Small intestine (tissue), 7 donors: ENCODE measurements at regions not wholly inside any gene's neighbourhood (a gene's known extent, or its start where the extent isn't known, plus 50 kb on each side); places are given as distances from the start of the nearest gene placed in this dataset.
"Not testable (repeated sequence)": the region's sequence is repeated elsewhere in the genome, so short reads cannot be mapped to it uniquely, and the experiment has no call there.

Experiments
- DNase-seq, 2 donors: peaks; one replicate each; pipeline versions ENCODE4 v3.0.0 to v3.0.0-alpha.2; 2013
- FAIRE-seq: peaks from 2 replicates; lab custom pipeline; 2012; peaks lifted over from hg19 to GRCh38; lab: Jason Lieb, UNC
- H3K27ac ChIP-seq, 3 donors: one replicate each; pipeline ENCODE4 v1.5.1; 2013; ENCODE audit warnings: low read length in 2 of 3, mild to moderate bottlenecking in 2 of 3, control low read depth in 1 of 3, inconsistent platforms in 1 of 3, low read depth in 1 of 3, moderate library complexity in 1 of 3
- H3K27me3 ChIP-seq, 3 donors: one replicate each; pipeline ENCODE4 v1.6.1; 2013; ENCODE audit warnings: low read length in 3 of 3, inconsistent platforms in 1 of 3; ENCODE audit not compliant: control insufficient read depth in 3 of 3, insufficient read depth in 3 of 3
- H3K36me3 ChIP-seq, 3 donors: one replicate each; pipeline ENCODE4 v1.6.1; 2013; ENCODE audit warnings: low read length in 3 of 3, inconsistent platforms in 1 of 3, low read depth in 1 of 3, mild to moderate bottlenecking in 1 of 3, moderate library complexity in 1 of 3; ENCODE audit not compliant: control insufficient read depth in 3 of 3, insufficient read depth in 2 of 3
- H3K4me1 ChIP-seq, 3 donors: one replicate each; pipeline ENCODE4 v1.6.1; 2013; ENCODE audit warnings: low read length in 2 of 3, inconsistent platforms in 1 of 3, low read depth in 1 of 3, mild to moderate bottlenecking in 1 of 3, moderate library complexity in 1 of 3; ENCODE audit not compliant: control insufficient read depth in 3 of 3, insufficient read depth in 2 of 3
- H3K4me3 ChIP-seq, 3 donors: one replicate each; pipeline ENCODE4 v1.5.1; 2013; ENCODE audit warnings: low read length in 3 of 3, control low read depth in 1 of 3, inconsistent platforms in 1 of 3, low read depth in 1 of 3, mild to moderate bottlenecking in 1 of 3, moderate library complexity in 1 of 3
- H3K9me3 ChIP-seq, 2 donors: one replicate each; pipeline ENCODE4 v1.6.1; 2013; ENCODE audit warnings: low read depth in 1 of 2, low read length in 1 of 2; ENCODE audit not compliant: control insufficient read depth in 2 of 2, insufficient read depth in 1 of 2
- WGBS, 3 donors: extraction: QIAGEN DNeasy Blood & Tissue Kit; methylation state at CpG; one replicate each; pipeline ENCODE4 v1.1.7; 2013; 5-methylcytosine and 5-hydroxymethylcytosine counted together
- donor health status: healthy with polysubstance abuse.
- donor health status: control.
- donor health status: control.
- donor health status: Bipolar disorder and iron deficiency.
- donor health status: healthy.

DNA sequence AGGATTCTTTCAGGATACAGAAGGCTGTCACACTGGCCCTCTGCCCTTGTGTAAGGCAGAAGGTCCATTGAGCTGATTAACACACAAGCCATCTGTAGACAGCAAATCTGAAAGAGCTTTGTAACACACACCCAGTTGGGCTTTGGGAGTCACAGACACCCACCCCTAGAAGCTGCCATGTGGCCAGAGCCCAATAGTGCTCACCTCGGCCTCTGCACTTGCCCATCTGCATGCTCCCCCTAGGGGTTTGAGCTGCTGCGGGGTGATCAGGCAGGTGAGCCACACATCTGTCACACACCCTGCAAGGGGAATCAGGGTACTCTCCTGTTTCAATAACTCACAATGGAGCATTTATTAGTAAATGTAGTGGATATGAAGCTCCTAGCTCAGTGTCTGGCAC lies 138.3 kb downstream of the CHD9NB start:
- Histone ChIP-seq H3K27ac (no peak overlapping the region), H3K9me3 (no peaks in the 10 kb centered on the region), H3K4me1 (no peaks in the 10 kb centered on the region), H3K36me3 (no peaks in the 10 kb centered on the region), H3K4me3 (no peak overlapping the region), H3K27me3 (no peaks in the 10 kb centered on the region)
- 63 to 80% (median 73%) methylated on average over 2 of the region's 2 CpGs for WGBS, 3 donors
- no peak for FAIRE-seq
- DNase-seq = no peak

DNA sequence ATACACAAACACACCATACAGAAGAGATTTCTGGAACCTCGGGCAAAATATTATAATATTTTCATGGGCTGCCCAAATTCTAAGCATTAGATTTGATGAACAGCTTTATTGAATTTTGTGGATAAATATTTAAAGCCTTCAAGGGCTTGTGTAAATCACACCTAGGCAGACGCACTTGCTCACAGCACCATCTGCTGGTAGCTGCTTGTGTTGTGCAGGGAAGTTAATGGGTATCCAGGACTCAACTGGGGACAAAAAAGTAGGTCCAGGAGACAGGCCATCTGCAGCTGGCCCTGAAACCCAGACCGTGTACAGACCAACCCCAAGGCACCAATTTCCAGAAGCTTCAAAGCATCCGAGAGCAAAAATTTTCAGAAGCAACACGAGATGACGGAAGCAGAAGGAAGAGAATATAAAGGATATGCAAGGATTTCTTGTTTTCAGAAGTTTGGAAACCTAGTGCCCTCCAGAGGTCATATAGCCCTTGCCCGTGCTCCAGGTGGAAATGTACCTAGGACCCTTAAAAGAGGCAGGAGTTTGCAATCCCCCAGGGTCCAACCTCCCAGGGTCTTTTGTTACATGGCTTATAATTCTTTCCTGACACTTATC lies 140.0 kb downstream of the CHD9NB start:
- Histone ChIP-seq H3K9me3 (no peaks in the 10 kb centered on the region), H3K4me3 (no peak overlapping the region), H3K36me3 (no peaks in the 10 kb centered on the region), H3K27ac (no peak overlapping the region), H3K27me3 (no peaks in the 10 kb centered on the region), H3K4me1 (no peaks in the 10 kb centered on the region)
- peak; percentile 70 to 77 for DNase-seq
- FAIRE-seq = no peak
- 12 to 18% (median 14%) methylated on average over 7 of the region's 7 CpGs for WGBS, 3 donors

DNA sequence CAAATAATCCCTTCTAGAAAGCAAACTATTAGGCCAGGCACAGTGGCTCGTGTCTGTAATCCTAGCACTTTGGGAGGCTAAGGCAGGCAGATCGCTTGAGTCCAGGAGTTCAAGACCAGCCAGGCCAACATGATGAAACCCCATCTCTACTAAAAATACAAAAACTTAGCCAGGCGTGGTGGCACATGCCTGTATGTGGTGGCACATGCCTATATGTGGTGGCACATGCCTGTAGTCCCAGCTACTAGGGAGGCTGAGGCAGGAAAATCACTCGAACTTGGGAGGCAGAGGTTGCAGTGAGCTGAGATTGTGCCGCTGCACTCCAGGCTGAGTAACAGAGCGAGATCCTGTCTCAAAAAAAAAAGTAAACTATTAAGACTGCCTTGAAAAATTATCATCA lies 144.6 kb downstream of the CHD9NB start:
- not testable (repeated sequence) for FAIRE-seq, H3K27ac ChIP-seq, DNase-seq, H3K4me3 ChIP-seq, H3K36me3 ChIP-seq, H3K9me3 ChIP-seq, H3K4me1 ChIP-seq, H3K27me3 ChIP-seq
- 84 to 89% (median 86%) methylated on average over 6 of the region's 6 CpGs for WGBS, 3 donors

DNA sequence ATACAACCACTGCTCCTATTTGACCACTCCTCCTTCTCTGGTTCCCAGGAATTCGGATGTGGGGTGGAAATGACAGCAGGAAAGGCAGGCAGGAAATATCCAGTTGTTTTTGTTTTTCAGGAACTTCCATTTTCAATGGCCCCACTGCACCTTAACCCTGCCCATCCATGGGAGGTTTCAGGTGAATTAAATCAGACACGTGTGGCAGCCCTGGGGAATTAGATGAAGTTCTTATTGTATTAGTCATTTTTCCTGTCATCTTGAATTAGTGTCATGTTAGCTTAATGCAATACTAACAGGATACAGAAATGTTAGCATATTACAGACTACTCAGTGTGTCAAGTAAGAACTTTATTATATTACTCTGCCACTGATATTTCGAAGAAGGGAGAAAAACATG lies 146.4 kb downstream of the CHD9NB start:
- Histone ChIP-seq H3K4me3 (no peak overlapping the region), H3K27ac (no peak overlapping the region), H3K27me3 (no peaks in the 10 kb centered on the region), H3K4me1 (no peaks in the 10 kb centered on the region), H3K9me3 (no peaks in the 10 kb centered on the region), H3K36me3 (no peaks in the 10 kb centered on the region)
- 58 to 73% (median 61%) methylated on average over 3 of the region's 3 CpGs for WGBS, 3 donors
- no peak for FAIRE-seq
- DNase-seq = no peak

DNA sequence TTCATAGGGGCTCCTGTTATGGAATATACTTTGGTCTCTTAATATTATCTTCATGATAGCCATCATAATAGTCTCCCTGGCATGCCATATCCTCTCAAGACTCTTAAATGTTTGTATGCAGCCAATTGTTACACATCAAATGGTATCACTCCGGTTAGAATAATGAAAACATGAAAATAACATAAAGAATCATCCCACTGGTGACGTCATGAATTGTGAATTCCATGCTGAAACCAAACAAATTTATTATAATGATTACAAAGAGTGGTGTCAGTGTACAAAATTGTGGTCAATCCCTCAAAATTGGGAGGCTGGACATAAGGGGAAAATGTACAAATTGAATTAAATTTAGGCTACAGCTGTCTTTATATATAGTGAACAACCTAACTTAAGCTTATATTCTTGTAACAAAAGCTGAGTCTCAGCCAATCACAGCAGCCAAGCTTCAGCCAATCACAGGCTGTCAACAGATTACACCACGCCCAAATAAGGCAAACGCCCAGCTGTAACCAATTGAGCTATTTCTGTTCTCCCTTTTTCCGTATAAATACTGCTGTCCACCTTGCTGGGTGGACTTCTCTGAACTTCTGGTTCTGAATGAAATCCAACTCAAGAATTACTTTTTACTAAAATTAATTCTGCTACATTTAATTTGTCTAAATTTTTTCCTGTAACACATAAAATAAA lies 156.1 kb downstream of the CHD9NB start:
- Histone ChIP-seq H3K9me3 (no peaks in the 10 kb centered on the region), H3K27ac (no peak overlapping the region), H3K4me1 (no peaks in the 10 kb centered on the region), H3K36me3 (no peaks in the 10 kb centered on the region), H3K4me3 (no peak overlapping the region), H3K27me3 (no peaks in the 10 kb centered on the region)
- 79 to 86% (median 82%) methylated on average over 5 of the region's 5 CpGs for WGBS, 3 donors
- DNase-seq (no peak), FAIRE-seq (no peak)

DNA sequence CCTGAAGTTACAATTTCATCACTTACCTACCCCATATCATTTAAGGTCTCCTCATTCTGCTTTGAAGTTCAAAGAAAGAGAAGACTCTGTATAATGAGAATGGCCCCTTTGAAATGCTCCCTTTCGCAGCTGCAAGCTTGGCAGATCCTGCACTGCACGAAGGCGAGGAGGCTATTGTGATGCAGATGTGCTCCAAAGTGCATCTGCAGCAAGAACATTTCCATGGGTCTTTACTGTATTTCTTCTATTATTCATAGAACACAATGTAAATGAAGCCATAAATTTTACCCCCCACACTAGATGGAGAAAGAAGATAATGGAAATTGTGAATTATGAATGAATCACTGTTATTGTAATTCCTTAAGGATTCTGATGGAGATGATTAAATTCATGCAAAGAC lies 178.7 kb downstream of the CHD9NB start:
- no peaks in the 10 kb centered on the region for H3K9me3 ChIP-seq
- H3K27me3 ChIP-seq = no peaks in the 10 kb centered on the region
- WGBS, 3 donors = 77 to 92% (median 86%) methylated on average over 3 of the region's 3 CpGs
- no peaks in the 10 kb centered on the region for H3K4me1 ChIP-seq
- H3K27ac ChIP-seq = no peak overlapping the region
- H3K4me3 ChIP-seq = no peak overlapping the region
- FAIRE-seq (no peak), DNase-seq (no peak)
- H3K36me3 ChIP-seq = no peaks in the 10 kb centered on the region

DNA sequence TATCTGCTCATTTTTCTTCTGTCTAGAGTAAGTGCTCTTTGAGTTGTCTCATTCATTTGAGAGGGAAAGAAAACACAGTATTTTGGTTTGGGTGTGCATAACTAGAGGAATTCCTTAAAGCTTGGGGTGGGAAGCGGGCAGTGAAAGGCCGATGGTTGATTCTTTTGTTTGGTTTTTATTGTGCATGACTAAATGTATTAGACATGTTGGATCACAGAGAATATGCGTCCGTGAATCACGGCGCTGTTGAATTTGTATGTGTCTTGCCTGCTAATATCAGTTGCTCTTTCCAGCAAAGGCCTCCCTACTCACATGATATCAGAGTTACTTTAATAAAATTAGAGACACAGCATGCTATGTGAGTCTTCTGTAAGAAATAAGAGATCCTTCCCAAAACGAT lies 180.0 kb downstream of the CHD9NB start:
- Histone ChIP-seq H3K36me3 (no peaks in the 10 kb centered on the region), H3K4me3 (no peak overlapping the region), H3K27ac (no peak overlapping the region), H3K27me3 (no peaks in the 10 kb centered on the region), H3K9me3 (no peaks in the 10 kb centered on the region), H3K4me1 (no peaks in the 10 kb centered on the region)
- WGBS, 3 donors = 81 to 89% (median 87%) methylated on average over 7 of the region's 7 CpGs
- no peak for DNase-seq
- FAIRE-seq = no peak

DNA sequence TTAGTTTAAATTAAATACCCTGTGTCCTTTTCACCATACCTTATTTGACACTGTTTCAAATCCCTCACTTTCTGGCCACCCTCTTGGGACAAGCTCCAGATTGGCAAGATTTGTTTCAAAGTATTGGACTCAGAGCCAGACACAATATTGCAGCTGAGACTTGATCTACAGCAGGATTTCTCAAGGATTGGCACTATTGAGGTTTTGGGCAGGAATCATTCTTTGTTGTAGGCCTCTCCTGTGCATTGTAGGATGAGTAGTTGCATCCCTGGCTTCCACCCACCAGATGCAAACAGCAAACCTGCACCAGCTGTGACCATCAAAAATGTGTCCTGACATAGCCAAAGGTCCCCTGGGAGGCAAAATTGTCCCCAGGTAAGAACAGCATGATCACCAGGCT lies 181.2 kb downstream of the CHD9NB start:
- FAIRE-seq (no peak), DNase-seq (no peak)
- Histone ChIP-seq H3K9me3 (no peaks in the 10 kb centered on the region), H3K4me1 (no peaks in the 10 kb centered on the region), H3K4me3 (no peak overlapping the region), H3K27me3 (no peaks in the 10 kb centered on the region), H3K36me3 (no peaks in the 10 kb centered on the region), H3K27ac (no peak overlapping the region)

DNA sequence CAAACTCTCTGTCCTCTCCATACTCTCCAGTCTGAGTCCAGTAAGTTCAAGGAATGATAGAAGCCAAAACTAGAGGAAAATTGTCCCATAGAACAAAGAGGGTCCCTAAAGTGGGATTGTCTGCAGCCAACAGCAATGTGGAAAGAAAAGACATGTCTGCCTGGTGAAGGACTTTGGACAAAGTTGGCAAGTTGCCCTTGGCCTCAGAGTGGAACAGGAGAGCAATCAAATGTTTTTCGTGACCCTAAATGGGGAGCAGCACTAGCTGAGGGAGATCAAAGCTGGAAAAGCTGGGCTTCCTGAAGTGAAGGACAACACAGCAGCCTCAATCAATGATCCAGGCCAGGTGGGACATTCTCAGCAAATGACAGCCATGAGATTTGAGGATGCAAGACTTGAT lies 183.5 kb downstream of the CHD9NB start:
- Histone ChIP-seq H3K27ac (no peak overlapping the region), H3K4me1 (no peaks in the 10 kb centered on the region), H3K27me3 (no peaks in the 10 kb centered on the region), H3K9me3 (no peaks in the 10 kb centered on the region), H3K36me3 (no peaks in the 10 kb centered on the region), H3K4me3 (no peak overlapping the region)
- FAIRE-seq = no peak
- 21 to 29% (median 28%) methylated on average over 1 of the region's 1 CpG for WGBS, 3 donors
- no peak for DNase-seq
